HL-60 (cell line): ENCODE measurements at regions not wholly inside any gene's neighbourhood (a gene's known extent, or its start where the extent isn't known, plus 50 kb on each side); places are given as distances from the start of the nearest gene placed in this dataset.

Experiments used
- DNase-seq, 2 experiments: peaks; one replicate each; pipeline ENCODE4 v3.0.0-alpha.2; 2010 to 2020; ENCODE audit warnings: low read depth in 1 of 2, low spot score in 1 of 2
- H3K27ac ChIP-seq: fragments of 250-450 bp; sonication (Bioruptor Pico); replicated peaks from 2 replicates; pipeline ENCODE4 v1.5.1; 2020; ENCODE audit warnings: mild to moderate bottlenecking, moderate library complexity
- H3K27me3 ChIP-seq: fragments of 250-450 bp; sonication (Bioruptor Pico); 2 replicates; pipeline ENCODE4 v1.5.1; 2021; ENCODE audit warnings: mild to moderate bottlenecking, moderate library complexity; ENCODE audit not compliant: insufficient read depth, poor library complexity, severe bottlenecking
- H3K4me3 ChIP-seq: replicated peaks from 2 replicates; pipeline ENCODE4 v1.5.1; 2011; ENCODE audit warnings: mild to moderate bottlenecking, control low read depth, low read length; ENCODE audit not compliant: insufficient read depth
- CTCF ChIP-seq: IDR thresholded peaks from one replicate; pipeline ENCODE4 v1.5.1; 2011; ENCODE audit warnings: low read length, control low read depth, inconsistent platforms; ENCODE audit not compliant: insufficient read depth
- GABPA ChIP-seq: IDR thresholded peaks from 2 replicates; pipeline ENCODE4 v1.6.1; 2012; ENCODE audit warnings: low read depth
- POLR2AphosphoS5 ChIP-seq: IDR thresholded peaks from 2 replicates; pipeline ENCODE4 v1.6.1; 2012; ENCODE audit warnings: low read depth
- SPI1 ChIP-seq: IDR thresholded peaks from 2 replicates; pipeline ENCODE4 v1.6.1; 2012; ENCODE audit warnings: low read depth, mild to moderate bottlenecking, borderline replicate concordance
- TF ChIP-seq, protein P1 (sequence below): IDR thresholded peaks from 2 replicates; pipeline ENCODE4 v1.6.1; 2012; ENCODE audit warnings: low read depth; ENCODE audit not compliant: insufficient replicate concordance

DNA sequence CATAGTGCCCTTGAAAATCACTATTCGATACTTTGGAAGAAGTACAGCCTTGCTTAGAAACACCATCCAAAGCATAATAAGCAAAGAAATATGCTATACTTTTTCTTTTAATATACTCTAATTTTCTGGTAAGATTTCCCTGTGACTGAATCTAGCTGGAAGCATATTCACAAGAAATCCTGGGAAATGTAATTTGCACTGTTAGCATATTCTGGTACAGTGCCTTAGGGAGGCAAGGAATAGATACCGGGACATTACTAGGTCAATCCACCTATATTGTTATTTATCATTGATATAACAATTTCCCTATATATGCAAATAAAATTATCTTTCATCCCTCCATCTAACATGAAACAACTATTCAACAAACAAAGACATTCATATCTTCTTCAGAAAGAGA, 1131.3 kb upstream of the PRR20A start:
- TF ChIP-seq POLR2AphosphoS5 (no peak), SPI1 (no peak), GABPA (no peak), CTCF (no peak)
- TF ChIP-seq, protein P1, sequence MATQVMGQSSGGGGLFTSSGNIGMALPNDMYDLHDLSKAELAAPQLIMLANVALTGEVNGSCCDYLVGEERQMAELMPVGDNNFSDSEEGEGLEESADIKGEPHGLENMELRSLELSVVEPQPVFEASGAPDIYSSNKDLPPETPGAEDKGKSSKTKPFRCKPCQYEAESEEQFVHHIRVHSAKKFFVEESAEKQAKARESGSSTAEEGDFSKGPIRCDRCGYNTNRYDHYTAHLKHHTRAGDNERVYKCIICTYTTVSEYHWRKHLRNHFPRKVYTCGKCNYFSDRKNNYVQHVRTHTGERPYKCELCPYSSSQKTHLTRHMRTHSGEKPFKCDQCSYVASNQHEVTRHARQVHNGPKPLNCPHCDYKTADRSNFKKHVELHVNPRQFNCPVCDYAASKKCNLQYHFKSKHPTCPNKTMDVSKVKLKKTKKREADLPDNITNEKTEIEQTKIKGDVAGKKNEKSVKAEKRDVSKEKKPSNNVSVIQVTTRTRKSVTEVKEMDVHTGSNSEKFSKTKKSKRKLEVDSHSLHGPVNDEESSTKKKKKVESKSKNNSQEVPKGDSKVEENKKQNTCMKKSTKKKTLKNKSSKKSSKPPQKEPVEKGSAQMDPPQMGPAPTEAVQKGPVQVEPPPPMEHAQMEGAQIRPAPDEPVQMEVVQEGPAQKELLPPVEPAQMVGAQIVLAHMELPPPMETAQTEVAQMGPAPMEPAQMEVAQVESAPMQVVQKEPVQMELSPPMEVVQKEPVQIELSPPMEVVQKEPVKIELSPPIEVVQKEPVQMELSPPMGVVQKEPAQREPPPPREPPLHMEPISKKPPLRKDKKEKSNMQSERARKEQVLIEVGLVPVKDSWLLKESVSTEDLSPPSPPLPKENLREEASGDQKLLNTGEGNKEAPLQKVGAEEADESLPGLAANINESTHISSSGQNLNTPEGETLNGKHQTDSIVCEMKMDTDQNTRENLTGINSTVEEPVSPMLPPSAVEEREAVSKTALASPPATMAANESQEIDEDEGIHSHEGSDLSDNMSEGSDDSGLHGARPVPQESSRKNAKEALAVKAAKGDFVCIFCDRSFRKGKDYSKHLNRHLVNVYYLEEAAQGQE = no peak
- Histone ChIP-seq H3K4me3 (no peak overlapping the region), H3K27ac (no peak overlapping the region), H3K27me3 (no peaks in the 10 kb centered on the region)
- no peak for DNase-seq

GRCh38 chr13:56012644-56013043, 1128.1 kb upstream of the PRR20A start:
- no peak overlapping the region for H3K4me3 ChIP-seq
- no peaks in the 10 kb centered on the region for H3K27me3 ChIP-seq
- H3K27ac ChIP-seq = no peak overlapping the region
- TF ChIP-seq, protein P1 = no peak
- TF ChIP-seq GABPA (no peak), SPI1 (no peak), POLR2AphosphoS5 (no peak), CTCF (no peak)
- DNase-seq = no peak

- Histone ChIP-seq H3K27ac (no peak overlapping the region), H3K27me3 (no peaks in the 10 kb centered on the region), H3K4me3 (no peak overlapping the region)
- TF ChIP-seq CTCF (no peak), POLR2AphosphoS5 (no peak), SPI1 (no peak), GABPA (no peak)
- TF ChIP-seq, protein P1 = no peak
- DNase-seq = no peak
These were observed 1124.8 kb upstream of the PRR20A start for GRCh38 chr13:56015919-56016318.
